ENCODE measurements at regions not wholly inside any gene's neighbourhood (a gene's known extent, or its start where the extent isn't known, plus 50 kb on each side); places are given as distances from the start of the nearest gene placed in this dataset.

DNA sequence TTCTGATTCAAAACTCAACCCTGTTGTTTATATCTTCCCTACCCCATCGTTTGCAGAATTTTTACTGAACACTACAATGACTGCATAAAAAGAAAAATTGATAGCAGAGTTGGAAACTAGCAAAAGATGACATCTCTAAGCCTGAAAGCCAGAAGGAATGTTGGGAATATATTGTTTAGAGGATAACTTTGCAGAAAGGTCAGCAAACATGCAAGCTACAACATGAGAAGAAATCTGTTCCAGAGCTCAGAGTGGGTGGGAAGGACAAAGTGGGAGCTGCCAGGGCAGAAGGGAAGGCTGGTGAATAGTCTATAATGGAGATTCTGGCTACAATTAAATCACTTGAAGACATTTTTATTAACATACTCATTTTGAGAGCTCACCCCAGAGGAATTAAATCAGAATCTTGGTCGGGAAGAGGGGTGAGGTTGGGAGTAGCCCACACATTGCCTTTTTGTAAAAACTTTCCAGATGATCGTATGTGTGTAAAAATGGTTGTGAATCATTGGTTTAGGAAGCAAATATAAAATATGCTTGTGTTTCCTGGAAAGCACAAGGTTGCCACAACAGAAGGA, 574.8 kb downstream of the FLRT2 start:
- H3K27me3 ChIP-seq (ENCODE audit: insufficient read depth, low read length): no peaks in the 10 kb centered on the region

DNA sequence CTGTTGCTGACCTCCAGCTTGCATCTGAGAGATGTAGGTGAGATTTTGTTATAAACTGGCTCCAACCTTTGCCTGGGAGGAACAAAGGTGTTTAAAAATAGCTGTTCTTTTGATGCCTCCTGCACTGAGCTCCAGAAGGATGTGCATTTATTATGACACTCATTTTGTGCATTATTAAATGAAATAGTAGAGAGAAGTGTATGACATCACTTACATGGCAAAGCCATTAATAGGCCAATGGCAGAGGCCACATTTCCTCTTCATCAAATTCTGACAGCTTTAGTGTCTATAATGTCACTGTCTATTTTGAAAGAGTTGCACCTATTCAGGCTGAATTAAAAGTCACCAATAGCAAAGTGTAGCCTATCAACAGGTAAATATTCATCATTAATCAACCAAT, 564.6 kb downstream of the FLRT2 start:
- H3K9me3 Mint-ChIP-seq (ENCODE audit: unreplicated experiment): peaks cover 3% of the 10 kb centered on the region
- no peaks in the 10 kb centered on the region for H3K36me3 Mint-ChIP-seq (ENCODE audit: low read depth, unreplicated experiment)
- no peak for FAIRE-seq
- Histone ChIP-seq H3K27ac (ENCODE audit: low read depth, low read length) (no peak overlapping the region), H3K4me2 (ENCODE audit: low read length) (no peak overlapping the region), H3K9ac (ENCODE audit: low read length) (no peak overlapping the region), H3K36me3 (ENCODE audit: insufficient read depth, low read length) (no peaks in the 10 kb centered on the region), H3K4me3 (ENCODE audit: insufficient read depth, low read depth, low read length) (no peak overlapping the region), H4K20me1 (ENCODE audit: insufficient read depth, low read length) (no peaks in the 10 kb centered on the region), H3K27me3 (ENCODE audit: insufficient read depth, low read length) (no peaks in the 10 kb centered on the region), H3K9me3 (ENCODE audit: insufficient read depth, low read depth, low read length) (no peaks in the 10 kb centered on the region), H3K4me1 (ENCODE audit: insufficient read depth, low read length) (no peaks in the 10 kb centered on the region), H3K79me2 (ENCODE audit: insufficient read depth, low read length) (no peaks in the 10 kb centered on the region), H2AFZ (ENCODE audit: low read depth, low read length) (no peak overlapping the region)
- no peak for DNase-seq (ENCODE audit: low read depth)
- H3K4me3 Mint-ChIP-seq (ENCODE audit: unreplicated experiment): no peak overlapping the region
- H3K27ac Mint-ChIP-seq (ENCODE audit: unreplicated experiment): no peak overlapping the region
- peaks cover 3% of the 10 kb centered on the region for H3K4me1 Mint-ChIP-seq (ENCODE audit: low read depth, unreplicated experiment)
- no peak for TF ChIP-seq EZH2 (IDR thresholded peaks at IDR 0.05; ENCODE audit: insufficient read depth, low read length)
- TF ChIP-seq, protein P1, sequence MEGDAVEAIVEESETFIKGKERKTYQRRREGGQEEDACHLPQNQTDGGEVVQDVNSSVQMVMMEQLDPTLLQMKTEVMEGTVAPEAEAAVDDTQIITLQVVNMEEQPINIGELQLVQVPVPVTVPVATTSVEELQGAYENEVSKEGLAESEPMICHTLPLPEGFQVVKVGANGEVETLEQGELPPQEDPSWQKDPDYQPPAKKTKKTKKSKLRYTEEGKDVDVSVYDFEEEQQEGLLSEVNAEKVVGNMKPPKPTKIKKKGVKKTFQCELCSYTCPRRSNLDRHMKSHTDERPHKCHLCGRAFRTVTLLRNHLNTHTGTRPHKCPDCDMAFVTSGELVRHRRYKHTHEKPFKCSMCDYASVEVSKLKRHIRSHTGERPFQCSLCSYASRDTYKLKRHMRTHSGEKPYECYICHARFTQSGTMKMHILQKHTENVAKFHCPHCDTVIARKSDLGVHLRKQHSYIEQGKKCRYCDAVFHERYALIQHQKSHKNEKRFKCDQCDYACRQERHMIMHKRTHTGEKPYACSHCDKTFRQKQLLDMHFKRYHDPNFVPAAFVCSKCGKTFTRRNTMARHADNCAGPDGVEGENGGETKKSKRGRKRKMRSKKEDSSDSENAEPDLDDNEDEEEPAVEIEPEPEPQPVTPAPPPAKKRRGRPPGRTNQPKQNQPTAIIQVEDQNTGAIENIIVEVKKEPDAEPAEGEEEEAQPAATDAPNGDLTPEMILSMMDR (IDR thresholded peaks at IDR 0.05; ENCODE audit: insufficient read depth, low read depth, low read length): no peak
- no peaks in the 10 kb centered on the region for H3K27me3 Mint-ChIP-seq (ENCODE audit: low read depth, unreplicated experiment)

More for the DNA sequence above, 574.8 kb downstream of the FLRT2 start:
- H3K27ac ChIP-seq (ENCODE audit: low read depth, low read length): no peak overlapping the region
- no peak overlapping the region for H3K27ac Mint-ChIP-seq (ENCODE audit: unreplicated experiment)
- H3K79me2 ChIP-seq (ENCODE audit: insufficient read depth, low read length): no peaks in the 10 kb centered on the region
- H3K9ac ChIP-seq (ENCODE audit: low read length): no peak overlapping the region
- no peaks in the 10 kb centered on the region for H3K4me1 ChIP-seq (ENCODE audit: insufficient read depth, low read length)
- H3K4me1 Mint-ChIP-seq (ENCODE audit: low read depth, unreplicated experiment): no peaks in the 10 kb centered on the region
- no peaks in the 10 kb centered on the region for H4K20me1 ChIP-seq (ENCODE audit: insufficient read depth, low read length)
- H3K4me2 ChIP-seq (ENCODE audit: low read length): no peak overlapping the region
- no peaks in the 10 kb centered on the region for H3K36me3 ChIP-seq (ENCODE audit: insufficient read depth, low read length)
- no peaks in the 10 kb centered on the region for H3K27me3 Mint-ChIP-seq (ENCODE audit: low read depth, unreplicated experiment)
- no peak overlapping the region for H2AFZ ChIP-seq (ENCODE audit: low read depth, low read length)
- H3K9me3 Mint-ChIP-seq (ENCODE audit: unreplicated experiment): peaks cover 1% of the 10 kb centered on the region
- no peak overlapping the region for H3K4me3 Mint-ChIP-seq (ENCODE audit: unreplicated experiment)
- DNase-seq (ENCODE audit: low read depth) (no peak), FAIRE-seq (no peak)
- no peaks in the 10 kb centered on the region for H3K9me3 ChIP-seq (ENCODE audit: insufficient read depth, low read depth, low read length)
- no peak overlapping the region for H3K4me3 ChIP-seq (ENCODE audit: insufficient read depth, low read depth, low read length)
- TF ChIP-seq, protein P1 (IDR thresholded peaks at IDR 0.05; ENCODE audit: insufficient read depth, low read depth, low read length): no peak
- TF ChIP-seq EZH2 (IDR thresholded peaks at IDR 0.05; ENCODE audit: insufficient read depth, low read length): no peak
- no peaks in the 10 kb centered on the region for H3K36me3 Mint-ChIP-seq (ENCODE audit: low read depth, unreplicated experiment)

DNA sequence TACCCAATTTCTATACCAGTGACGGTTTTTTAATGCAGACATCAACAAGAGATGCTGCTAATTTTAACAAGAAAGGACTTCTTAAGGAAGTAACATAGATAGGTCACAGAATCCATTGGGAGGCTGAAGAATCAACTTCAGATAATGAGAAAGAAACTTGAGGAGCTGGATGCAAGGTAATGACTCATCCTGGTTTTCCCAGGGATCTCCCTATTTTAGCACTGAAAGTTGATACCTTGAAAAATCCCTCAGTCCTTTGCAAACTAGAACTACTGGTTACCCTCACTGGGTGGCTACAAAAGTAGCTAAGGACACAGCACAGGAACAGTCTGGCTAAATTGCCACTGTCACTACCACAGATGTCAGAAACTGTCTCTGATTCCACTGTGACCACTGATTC, 561.9 kb downstream of the FLRT2 start:
- Mint-ChIP-seq H3K27ac (ENCODE audit: unreplicated experiment) (no peak overlapping the region), H3K9me3 (ENCODE audit: unreplicated experiment) (peaks cover 3% of the 10 kb centered on the region), H3K4me3 (ENCODE audit: unreplicated experiment) (no peak overlapping the region), H3K36me3 (ENCODE audit: low read depth, unreplicated experiment) (no peaks in the 10 kb centered on the region), H3K4me1 (ENCODE audit: low read depth, unreplicated experiment) (peaks cover 3% of the 10 kb centered on the region), H3K27me3 (ENCODE audit: low read depth, unreplicated experiment) (no peaks in the 10 kb centered on the region)
- Histone ChIP-seq H3K4me2 (ENCODE audit: low read length) (no peak overlapping the region), H3K9me3 (ENCODE audit: insufficient read depth, low read depth, low read length) (no peaks in the 10 kb centered on the region), H3K4me3 (ENCODE audit: insufficient read depth, low read depth, low read length) (no peak overlapping the region), H3K27ac (ENCODE audit: low read depth, low read length) (no peak overlapping the region), H3K9ac (ENCODE audit: low read length) (no peak overlapping the region), H3K36me3 (ENCODE audit: insufficient read depth, low read length) (no peaks in the 10 kb centered on the region), H3K79me2 (ENCODE audit: insufficient read depth, low read length) (no peaks in the 10 kb centered on the region), H4K20me1 (ENCODE audit: insufficient read depth, low read length) (no peaks in the 10 kb centered on the region), H2AFZ (ENCODE audit: low read depth, low read length) (no peak overlapping the region), H3K27me3 (ENCODE audit: insufficient read depth, low read length) (no peaks in the 10 kb centered on the region), H3K4me1 (ENCODE audit: insufficient read depth, low read length) (no peaks in the 10 kb centered on the region)
- no peak for TF ChIP-seq EZH2 (IDR thresholded peaks at IDR 0.05; ENCODE audit: insufficient read depth, low read length)
- TF ChIP-seq, protein P1 (IDR thresholded peaks at IDR 0.05; ENCODE audit: insufficient read depth, low read depth, low read length): no peak
- FAIRE-seq: no peak
- DNase-seq (ENCODE audit: low read depth): no peak
